ENCODE measurements at regions not wholly inside any gene's neighbourhood (a gene's known extent, or its start where the extent isn't known, plus 50 kb on each side); places are given as distances from the start of the nearest gene placed in this dataset.

- CTCF ChIA-PET: no interaction called here
- no peak for TF ChIP-seq CTCF (IDR thresholded peaks at IDR 0.05; ENCODE audit: insufficient read depth, low read length, missing control alignments)
- DNase-seq (ENCODE audit: low read depth, low spot score): no peak
- POLR2A ChIA-PET: no interaction called here
- H3K4me3 ChIP-seq (ENCODE audit: low read depth, low read length): no peak overlapping the region
Measured at GRCh38 chr6:119630561-119631192, 281.1 kb upstream of the MAN1A1 start.

GRCh38 chr6:119628691-119629594 is 279.4 kb upstream of the MAN1A1 start:
- no peak for DNase-seq (ENCODE audit: low read depth, low spot score)

DNA sequence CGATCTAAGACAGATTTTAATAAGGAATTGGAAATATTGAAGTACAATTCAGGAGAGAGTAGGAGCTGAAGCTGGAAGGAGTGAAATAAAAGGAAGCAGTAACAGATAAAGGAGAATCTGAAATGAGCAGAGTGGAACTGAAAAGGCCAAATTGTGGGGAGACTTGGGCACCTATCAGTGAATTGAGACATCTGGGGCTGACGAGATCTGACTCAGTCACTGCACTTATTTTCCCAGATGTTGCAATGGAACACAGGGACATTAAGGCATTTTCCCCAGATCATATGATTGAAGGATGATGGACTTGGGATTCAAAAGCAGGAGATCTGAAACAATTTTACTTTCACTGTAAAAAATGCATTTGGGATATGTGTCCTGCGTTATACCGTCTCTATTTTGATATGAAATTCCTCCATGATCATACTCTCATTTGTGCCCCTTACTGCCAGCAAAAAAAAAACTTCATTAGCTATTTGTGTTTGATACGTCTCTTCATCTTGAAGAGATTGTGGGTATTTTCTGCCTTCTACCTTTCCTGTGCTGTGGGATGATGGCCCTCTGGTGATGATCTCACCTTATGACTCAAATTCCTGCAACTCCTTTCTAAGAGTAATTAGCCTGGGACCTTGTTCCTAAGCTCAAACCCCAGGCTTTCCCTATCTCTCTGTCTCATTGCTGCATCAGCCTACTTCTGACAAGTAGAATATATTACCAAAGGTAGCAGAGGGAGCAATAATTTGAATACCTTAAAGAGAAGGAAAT is 278.5 kb upstream of the MAN1A1 start:
- ChIA-PET CTCF (interaction anchor here (0.6 to 1.6 kb wide), 4 partner anchors 10 to 49 kb away, joined by 3 to 5 read pairs (median 3); no protein-coding TSS in a partner anchor), POLR2A (no interaction called here)
- no peak for TF ChIP-seq CTCF (IDR thresholded peaks at IDR 0.05; ENCODE audit: insufficient read depth, low read length, missing control alignments)
- no peak for DNase-seq (ENCODE audit: low read depth, low spot score)
- H3K4me3 ChIP-seq (ENCODE audit: low read depth, low read length): no peak overlapping the region

More at GRCh38 chr6:119628691-119629594, 279.4 kb upstream of the MAN1A1 start:
- CTCF ChIA-PET: interaction anchor here (0.8 to 1.6 kb wide), 4 partner anchors 9 to 48 kb away, joined by 3 to 5 read pairs (median 3); no protein-coding TSS in a partner anchor
- no peak for TF ChIP-seq CTCF (IDR thresholded peaks at IDR 0.05; ENCODE audit: insufficient read depth, low read length, missing control alignments)
- no peak overlapping the region for H3K4me3 ChIP-seq (ENCODE audit: low read depth, low read length)
- POLR2A ChIA-PET: no interaction called here

DNA sequence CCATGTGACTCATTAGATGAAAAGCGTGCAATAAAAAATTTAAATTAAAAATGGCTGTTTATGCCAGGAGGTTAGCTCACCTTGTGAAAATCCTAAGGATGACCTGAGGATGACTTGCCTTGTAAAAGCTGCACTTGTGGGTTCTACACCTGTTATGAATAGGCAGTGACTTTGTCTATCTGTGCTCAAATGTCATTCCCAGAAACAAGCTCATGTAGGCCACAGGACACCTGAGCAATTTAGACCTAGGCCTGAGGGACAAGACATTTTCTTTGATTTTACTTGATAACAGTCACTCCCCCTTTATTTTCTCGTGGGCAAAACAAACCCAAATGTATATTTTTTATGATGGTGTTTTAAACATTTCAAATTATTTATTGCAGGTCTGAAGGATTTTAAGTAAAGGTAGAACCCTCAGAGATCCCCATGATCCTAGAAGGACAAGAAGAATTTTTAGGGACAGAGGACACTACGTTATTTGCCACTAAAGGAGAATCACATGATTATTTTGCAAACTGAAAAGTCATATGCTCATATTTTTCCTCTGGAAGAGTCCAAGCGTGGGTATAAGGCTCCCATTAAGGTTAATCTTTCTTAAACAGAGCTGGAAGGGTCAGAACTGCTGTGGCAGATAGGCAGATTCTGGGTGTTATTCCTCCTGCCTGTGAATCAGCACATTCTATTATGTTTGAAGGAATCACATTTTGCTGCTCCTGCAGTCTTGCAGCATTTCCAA is 277.5 kb upstream of the MAN1A1 start:
- CTCF ChIA-PET: no interaction called here
- TF ChIP-seq CTCF (IDR thresholded peaks at IDR 0.05; ENCODE audit: insufficient read depth, low read length, missing control alignments): no peak
- no peak for DNase-seq (ENCODE audit: low read depth, low spot score)
- no peak overlapping the region for H3K4me3 ChIP-seq (ENCODE audit: low read depth, low read length)
- POLR2A ChIA-PET: no interaction called here

DNA sequence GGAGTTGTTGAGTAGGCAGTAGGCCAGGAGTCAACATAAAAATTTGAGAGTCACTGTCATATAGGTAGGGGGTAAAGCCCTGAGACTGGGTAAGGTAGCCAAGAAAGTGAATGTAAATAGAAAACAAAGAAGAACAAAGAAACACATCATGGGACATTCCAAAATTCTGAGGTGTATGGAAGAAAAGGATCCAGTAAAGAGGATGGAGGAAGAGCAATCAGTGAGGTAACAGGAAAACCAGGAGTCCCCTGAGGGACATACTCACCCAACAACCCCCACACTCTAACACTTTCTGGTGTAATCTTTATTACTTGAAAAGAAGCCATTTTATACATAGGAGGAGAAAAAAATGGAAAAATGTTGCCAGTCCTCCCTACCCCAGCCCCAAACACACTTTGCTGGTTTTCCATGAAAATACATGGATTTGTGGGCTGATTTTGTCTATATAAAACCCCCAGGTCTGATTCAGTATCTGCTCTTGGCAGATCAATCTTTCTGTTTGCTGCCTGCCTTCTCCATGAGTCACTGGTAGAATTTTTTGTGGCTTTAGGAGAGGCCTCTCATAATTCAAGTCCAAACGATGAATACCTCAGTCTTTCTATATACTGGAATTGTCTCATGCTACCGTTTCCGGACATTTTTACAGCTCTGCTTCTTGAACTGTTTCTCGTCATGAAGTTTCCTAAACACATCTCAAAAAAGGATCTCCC is 271.4 kb upstream of the MAN1A1 start:
- no peak for TF ChIP-seq CTCF (IDR thresholded peaks at IDR 0.05; ENCODE audit: insufficient read depth, low read length, missing control alignments)
- H3K4me3 ChIP-seq (ENCODE audit: low read depth, low read length): no peak overlapping the region
- ChIA-PET POLR2A (no interaction called here), CTCF (interaction anchor here (1.0 kb wide), 1 partner anchor 10 kb away, joined by 3 read pairs; no protein-coding TSS in a partner anchor)
- peak; percentile 76 for DNase-seq (ENCODE audit: low read depth, low spot score)

Data from AG04449 (cell line).